Adrenal gland (tissue), 5 donors: ENCODE measurements at regions not wholly inside any gene's neighbourhood (a gene's known extent, or its start where the extent isn't known, plus 50 kb on each side); places are given as distances from the start of the nearest gene placed in this dataset.

Source experiments
- POLR2A ChIP-seq, 2 donors: fragments of 450-650 bp; IDR thresholded peaks; one replicate each; pipeline ENCODE4 v1.6.1; 2017; ENCODE audit warnings: antibody characterized with exemption in 2 of 2, mild to moderate bottlenecking in 2 of 2, moderate library complexity in 1 of 2
- TF ChIP-seq, protein P1 (sequence below), 6 experiments: fragments of 450-650 bp in 4 of 6; fragments of 200-600 bp in 2 of 6; sonication (generic) in 1 of 6; IDR thresholded peaks; 1 replicate in 5 of 6; 2 replicates in 1 of 6; pipeline versions ENCODE4 v1.5.1 to v1.8.0; 2016 to 2021; ENCODE audit warnings: antibody characterized with exemption in 6 of 6, mild to moderate bottlenecking in 2 of 6, moderate library complexity in 1 of 6
- donor health status: DM: no; HTN: no; CAD: no.

DNA sequence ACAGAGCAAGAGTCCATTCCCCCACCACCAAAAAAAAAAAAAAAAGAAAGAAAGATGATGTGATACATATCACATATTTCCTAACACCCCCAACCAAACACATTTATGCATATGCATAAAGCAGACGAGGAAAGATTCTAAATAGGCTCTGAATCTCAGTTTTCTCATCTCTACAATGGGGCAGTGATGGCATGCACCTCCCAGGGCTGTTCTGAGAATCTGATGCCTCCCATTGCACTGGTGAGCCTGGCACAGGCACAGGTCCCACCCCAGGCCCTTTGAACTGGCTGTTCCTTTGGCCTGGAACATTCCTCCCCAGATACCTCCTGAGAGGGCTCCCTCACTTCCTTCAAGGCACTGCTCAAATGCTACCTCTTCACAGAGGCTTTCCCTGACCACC is 116.5 kb downstream of the C9orf50 start:
- TF ChIP-seq, protein P1, sequence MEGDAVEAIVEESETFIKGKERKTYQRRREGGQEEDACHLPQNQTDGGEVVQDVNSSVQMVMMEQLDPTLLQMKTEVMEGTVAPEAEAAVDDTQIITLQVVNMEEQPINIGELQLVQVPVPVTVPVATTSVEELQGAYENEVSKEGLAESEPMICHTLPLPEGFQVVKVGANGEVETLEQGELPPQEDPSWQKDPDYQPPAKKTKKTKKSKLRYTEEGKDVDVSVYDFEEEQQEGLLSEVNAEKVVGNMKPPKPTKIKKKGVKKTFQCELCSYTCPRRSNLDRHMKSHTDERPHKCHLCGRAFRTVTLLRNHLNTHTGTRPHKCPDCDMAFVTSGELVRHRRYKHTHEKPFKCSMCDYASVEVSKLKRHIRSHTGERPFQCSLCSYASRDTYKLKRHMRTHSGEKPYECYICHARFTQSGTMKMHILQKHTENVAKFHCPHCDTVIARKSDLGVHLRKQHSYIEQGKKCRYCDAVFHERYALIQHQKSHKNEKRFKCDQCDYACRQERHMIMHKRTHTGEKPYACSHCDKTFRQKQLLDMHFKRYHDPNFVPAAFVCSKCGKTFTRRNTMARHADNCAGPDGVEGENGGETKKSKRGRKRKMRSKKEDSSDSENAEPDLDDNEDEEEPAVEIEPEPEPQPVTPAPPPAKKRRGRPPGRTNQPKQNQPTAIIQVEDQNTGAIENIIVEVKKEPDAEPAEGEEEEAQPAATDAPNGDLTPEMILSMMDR (IDR thresholded peaks at IDR 0.05): no peak
- no peak for TF ChIP-seq POLR2A (IDR thresholded peaks at IDR 0.05)
